ENCODE measurements at regions not wholly inside any gene's neighbourhood (a gene's known extent, or its start where the extent isn't known, plus 50 kb on each side); places are given as distances from the start of the nearest gene placed in this dataset.
"Not testable (repeated sequence)": the region's sequence is repeated elsewhere in the genome, so short reads cannot be mapped to it uniquely, and the experiment has no call there.

DNA sequence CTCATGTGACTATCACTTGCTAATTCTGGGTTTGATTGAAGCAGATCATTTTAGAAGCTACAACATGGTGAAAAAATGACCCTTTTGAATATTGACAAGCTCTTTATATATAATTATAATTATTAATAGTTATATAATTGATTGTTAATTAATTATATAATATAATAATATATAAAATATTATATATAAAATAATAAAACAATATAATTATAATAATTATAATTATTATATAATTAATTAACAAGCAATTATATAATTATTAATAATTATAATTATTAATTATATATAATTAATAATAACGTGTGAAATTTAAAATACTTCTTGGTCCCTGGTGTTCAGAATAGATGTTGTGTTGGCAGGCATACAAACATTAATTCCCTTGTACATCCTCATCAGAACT, 404.1 kb upstream of the CDH19 start:
- DNase-seq (ENCODE audit: low read depth in 3 of 3), result no peak

DNA sequence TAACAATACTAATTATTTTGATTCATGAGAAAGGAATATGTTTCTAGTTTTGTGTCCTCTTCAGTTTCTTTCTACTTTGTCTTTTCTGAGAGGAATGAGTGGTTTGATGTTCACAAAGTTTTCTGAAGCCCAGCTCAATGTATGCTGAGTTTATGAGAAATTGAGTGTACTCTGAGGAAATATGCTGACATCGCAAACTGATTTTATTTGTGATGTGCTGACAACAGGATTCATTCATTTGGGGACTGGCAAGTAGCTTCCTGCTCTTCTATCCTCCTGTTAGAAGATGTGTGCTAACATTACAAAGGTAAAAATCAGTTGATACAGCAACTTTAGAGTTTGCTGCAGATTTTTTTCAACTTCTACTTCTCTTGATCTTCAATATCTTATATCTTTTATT, 403.2 kb upstream of the CDH19 start:
- DNase-seq (ENCODE audit: low read depth in 3 of 3), result no peak

DNA sequence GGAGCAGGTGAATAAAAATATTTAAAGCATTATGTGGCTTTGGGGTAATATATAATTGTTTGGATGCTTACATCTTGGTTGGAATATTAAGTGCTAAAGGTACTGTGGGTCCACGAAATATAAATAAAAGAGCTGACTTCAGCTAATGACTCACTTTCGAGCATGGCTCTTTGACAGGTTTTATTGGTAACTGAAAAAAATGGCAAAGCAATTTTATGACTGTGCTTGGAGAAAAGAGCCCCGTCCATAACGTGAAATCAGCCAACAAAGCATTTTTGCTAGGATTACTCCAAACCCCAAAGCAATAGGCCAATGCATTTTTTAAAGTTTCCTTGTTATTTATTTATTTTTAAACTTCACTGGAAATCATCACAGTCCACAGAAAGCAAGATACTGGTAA, 397.2 kb upstream of the CDH19 start:
- DNase-seq (ENCODE audit: low read depth in 3 of 3), result no peak

DNA sequence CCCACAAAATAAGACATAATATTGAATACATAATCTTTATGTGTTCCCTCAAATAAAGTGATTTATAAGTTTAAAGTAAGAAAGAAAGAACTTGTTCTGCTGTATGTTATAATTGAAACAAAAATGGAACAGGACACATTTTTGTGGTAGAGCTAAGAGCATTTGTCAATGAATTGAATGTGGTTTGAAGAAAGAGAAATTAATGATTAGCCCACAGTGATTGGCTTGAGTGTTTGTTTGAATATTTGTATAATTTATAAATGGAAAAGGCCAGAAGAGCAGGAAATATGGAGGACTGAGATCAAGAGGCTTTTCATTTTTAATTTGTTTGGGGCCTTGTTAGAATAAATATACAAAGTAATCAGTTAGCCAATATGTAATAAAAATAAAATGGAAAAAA, 395.1 kb upstream of the CDH19 start:
- no peak for DNase-seq (ENCODE audit: low read depth in 3 of 3)

DNA sequence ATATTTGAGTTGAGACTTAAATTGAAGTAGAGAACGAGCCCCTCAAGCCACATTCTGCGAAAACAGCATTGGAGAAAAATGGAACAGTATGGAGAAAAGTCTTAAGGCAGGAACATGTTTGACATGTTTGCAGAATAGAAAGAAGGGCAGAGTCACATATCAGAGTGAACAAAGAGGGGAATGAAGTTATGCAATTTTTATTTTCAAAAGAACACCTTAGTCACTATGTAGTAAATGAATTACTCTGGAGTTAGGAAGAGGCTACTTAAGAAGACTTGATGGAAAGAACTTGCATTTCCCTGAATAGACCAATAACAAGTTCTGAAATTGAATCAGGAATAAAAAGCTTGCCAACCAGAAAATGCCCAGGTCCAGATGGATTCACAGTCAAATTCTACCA, 391.4 kb upstream of the CDH19 start:
- DNase-seq (ENCODE audit: low read depth in 3 of 3), result no peak

DNA sequence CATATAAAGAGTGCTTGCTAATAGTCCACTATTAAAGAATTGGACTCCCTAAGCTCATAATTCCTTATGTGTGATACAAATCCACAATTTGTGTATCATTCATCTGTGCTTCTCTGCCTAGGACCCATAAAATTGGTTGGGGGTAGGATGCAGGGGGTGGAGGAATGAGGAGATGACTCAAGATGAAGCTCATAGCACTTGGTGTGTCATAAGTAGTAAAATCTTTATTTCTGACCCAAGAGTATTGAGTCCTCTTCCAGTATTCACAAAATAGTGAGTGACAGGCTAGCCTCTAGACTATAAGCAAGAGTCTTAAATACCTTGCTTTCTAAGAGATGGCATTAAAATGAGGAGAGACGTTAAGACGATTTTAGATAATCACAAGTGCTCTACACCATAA, 390.9 kb upstream of the CDH19 start:
- no peak for DNase-seq (ENCODE audit: low read depth in 3 of 3)

DNA sequence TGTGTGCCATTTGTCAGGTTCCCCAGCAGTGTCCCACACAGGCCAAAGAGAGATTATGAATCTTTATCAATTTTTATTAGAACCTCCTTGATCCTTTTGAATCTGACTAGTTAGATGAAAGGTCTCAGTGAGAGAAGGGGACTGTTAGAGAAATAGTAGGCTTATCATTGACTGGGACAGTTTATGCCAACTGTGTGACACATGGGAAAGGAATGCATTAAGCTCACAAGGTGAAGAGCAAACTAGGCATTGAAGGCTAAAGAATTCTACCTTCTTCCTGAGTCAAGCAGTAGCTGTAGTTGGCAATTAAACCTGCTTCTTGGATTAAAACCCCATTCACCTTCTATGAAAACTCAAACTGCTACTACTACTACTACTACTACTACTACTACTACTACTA, 389.6 kb upstream of the CDH19 start:
- DNase-seq (ENCODE audit: low read depth in 3 of 3), result no peak

DNA sequence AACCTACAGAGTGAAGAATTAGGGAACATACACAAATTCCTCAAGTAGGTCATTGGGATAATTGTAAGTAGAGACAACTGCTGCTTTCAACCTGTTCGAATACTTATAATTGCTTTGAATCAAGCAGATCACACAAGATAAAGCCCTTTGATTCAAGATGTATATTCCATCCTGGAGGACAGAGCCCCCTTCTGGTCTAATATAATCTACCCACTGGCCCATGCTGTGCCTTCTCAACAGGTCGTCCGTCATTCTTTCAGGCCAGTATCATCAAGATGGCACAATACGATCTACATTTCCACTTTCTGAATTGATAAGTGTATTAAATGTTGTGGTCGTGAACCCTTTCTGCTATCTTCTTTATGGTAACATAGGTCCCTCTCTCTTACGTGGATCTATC, 387.0 kb upstream of the CDH19 start:
- DNase-seq (ENCODE audit: low read depth in 3 of 3), result no peak

DNA sequence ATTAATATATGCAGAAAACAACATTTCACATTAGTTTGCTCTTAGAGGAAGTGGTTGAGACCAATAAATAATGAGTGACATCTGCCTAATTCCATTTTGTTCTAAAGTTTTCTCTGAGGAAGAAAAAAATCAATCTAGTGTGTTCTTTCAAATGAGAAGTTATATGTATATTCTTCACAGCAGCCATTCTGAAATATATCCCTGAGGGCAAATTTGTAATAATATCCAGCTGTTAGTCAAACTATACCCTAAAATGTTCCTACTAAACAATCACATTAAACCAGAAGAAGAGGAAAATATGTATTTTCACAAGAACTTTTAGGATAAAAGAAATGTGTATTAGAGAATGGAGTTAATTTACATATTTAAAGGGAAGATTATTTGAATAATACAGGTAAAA, 375.1 kb upstream of the CDH19 start:
- DNase-seq (ENCODE audit: low read depth in 3 of 3), result no peak

DNA sequence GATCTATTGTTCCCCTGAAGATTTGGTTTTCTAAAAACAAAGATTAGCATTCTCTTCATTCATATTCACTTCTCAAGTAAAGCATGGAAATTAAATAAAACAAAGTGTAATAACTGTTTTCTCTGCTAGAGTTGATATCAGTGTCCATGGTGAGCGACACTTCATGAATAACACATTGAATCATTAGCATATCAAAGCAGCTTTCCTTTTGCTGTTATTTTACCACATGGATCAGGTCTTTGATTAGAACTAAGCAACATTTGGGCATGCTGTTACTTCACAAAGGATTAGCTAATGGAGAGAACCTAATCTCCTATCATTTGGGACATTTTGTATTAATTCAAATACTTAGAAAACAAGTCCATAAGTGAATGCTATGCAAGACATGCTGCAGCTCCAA, 368.8 kb upstream of the CDH19 start:
- DNase-seq (ENCODE audit: low read depth in 3 of 3), result no peak

DNA sequence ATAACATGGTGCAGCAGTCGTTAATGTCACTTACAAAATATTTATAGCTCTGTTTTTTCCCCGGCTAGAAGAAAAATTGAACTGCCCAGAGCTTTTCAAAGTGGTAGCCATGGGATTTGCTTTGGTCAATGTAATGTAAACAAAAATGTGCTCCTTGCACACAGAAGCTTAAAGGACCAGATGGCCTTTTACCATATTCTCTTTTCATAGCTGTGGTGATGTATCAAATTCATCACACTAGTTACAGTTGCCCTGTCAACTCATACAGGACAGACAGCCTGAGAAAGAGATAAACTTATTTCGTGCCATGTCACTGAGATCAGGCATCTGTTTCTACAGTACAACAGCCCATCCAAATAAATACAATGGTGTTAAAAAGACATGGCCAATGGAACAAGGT, 368.1 kb upstream of the CDH19 start:
- no peak for DNase-seq (ENCODE audit: low read depth in 3 of 3)

DNA sequence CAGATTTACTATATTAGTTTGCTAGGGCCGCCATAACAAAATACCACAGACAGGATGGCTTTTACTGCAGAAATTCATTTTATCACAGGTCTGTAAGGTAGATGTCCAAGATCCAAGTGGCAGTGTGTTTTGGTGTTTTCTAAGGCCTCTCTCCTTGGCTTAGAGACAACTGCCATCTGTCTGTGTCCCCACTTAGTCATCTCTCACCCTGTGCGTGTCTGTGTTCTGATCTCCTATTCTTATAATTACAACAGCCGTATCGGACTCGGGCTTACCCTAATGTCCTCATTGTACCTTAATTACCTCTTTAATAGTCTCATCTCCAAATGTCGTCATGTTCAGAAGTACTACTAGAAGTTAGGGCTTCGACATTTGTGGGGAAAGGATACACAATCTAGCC, 362.3 kb upstream of the CDH19 start:
- no peak for DNase-seq (ENCODE audit: low read depth in 3 of 3)

DNA sequence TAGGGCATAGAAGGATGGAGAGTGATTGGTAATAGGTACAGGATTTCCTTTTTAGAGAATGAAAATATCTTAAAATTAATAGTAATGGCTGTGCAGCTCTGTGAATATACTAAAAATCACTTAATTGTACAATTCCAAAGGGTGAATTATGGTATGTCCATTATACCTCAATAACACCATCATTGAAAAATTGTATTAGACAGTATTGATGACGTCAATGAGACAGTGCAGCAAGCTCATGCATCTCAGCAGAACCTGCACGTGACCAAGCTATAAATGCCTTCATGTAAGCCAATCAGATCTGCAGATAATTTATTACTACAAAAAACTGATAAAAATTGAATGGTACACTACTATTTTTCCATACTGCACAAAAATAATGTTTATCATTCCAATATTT, 354.4 kb upstream of the CDH19 start:
- no peak for DNase-seq (ENCODE audit: low read depth in 3 of 3)

DNA sequence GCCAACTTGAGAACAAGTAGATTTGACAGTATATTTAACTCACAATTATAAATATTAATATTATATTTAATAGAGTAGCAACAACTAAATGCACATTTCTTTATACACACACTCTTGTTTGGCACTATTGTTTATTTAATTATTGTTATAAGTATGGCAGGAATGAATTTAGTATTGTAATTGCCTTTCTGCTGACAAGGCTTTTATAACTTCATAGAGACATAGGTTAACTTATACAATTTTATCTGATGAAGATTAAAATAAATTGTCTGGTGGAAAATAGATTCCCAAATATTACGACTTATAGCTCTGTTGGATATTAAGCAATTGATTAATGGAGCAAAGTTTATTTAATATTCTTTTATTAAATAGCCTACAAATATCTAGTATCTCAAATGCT, 347.9 kb upstream of the CDH19 start:
- DNase-seq (ENCODE audit: low read depth in 3 of 3), result no peak

DNA sequence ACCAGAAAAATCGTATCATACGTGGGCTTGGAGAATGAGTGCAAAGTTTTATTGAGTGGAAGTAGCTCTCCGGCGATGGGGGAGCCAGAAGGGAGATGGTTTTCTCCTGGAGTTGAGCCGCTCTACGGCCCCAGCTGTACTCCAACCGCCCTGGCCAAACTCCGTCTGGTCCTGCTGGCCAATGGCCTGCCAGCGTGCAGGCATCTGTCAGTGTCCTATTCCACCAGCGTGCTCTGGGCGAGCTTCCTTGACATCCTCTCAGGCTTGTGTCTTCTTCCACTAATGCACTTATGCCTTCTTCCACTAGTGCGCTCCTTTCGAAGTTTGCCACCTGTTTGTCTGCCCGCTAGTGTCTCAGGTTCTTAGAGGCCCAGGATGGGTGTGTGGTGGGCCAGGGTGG, 345.5 kb upstream of the CDH19 start:
- no peak for DNase-seq (ENCODE audit: low read depth in 3 of 3)

DNA sequence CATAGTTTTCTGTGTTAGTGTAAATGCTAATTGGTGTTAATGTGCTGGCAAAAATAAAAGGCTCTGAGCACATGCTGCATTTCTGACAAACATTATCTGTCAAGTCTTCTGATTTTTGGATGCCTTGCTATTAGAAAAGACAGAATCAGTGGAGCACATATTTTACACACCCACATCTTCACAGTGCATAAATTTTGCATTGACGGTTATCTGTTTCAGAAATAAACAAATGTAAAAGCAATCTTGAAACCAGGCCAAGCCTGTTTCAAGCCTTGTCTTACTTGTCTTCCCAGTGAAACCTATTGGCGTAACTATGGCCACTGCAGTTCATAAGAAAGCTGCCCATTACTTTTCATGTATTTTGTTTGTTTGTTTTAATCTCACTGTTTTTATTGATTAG, 333.7 kb upstream of the CDH19 start:
- DNase-seq (ENCODE audit: low read depth in 3 of 3), result no peak

DNA sequence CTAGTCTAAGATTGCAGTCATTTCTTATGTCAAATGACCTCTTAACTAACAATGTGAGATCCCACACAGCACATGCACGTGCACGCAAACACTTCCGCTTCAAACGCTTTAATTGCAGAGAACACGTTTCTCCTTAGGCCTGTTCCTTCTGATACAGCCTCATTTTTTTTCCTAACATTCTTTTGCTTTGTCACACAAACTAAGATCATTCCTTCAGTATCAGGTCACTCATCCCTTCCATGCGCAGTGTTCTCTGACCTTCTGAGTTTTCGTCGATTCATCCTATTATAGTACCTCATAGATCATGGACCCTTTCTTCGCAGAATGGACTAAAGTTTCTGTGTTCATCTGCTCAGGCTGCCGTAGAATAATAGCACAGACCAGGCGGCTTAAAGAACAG, 327.1 kb upstream of the CDH19 start:
- DNase-seq (ENCODE audit: low read depth in 3 of 3), result no peak

DNA sequence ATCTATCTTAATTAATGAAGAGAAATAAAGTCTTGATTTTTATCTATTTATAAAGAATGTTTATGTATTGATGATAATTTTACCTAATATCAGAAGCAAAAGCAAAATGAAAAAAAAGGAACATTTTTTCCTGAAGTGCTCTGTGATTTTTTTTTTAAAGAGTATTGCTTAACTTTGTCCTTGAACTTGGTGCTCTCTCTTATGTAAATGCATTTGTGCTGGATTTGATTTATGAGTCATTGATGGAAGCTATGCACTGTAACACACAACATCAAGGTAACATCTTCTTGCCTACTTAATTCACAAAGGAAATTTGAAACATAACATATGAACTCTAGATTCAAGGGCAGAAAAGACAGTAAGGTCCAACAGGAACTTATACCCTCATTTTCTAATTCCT, 312.9 kb upstream of the CDH19 start:
- no peak for DNase-seq (ENCODE audit: low read depth in 3 of 3)

DNA sequence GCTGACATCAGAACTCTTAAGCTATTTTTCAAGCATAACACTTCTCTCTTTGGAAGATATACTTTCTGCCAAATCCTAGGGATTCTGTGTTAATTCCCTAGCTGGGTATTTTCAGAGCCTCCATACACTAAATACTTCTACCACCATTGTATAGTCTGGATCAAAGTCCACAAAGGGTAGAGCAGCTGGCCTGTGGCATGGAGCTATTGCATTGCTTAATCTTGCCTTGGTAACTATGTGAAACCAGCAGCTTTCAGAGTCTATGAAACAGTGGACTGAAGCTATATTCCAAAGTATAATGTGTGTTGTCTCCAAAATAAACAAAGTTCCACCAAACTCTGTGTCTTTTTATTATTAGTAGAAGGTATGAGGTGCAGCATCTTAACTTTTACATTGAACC, 296.9 kb upstream of the CDH19 start:
- no peak for DNase-seq (ENCODE audit: low read depth in 3 of 3)

DNA sequence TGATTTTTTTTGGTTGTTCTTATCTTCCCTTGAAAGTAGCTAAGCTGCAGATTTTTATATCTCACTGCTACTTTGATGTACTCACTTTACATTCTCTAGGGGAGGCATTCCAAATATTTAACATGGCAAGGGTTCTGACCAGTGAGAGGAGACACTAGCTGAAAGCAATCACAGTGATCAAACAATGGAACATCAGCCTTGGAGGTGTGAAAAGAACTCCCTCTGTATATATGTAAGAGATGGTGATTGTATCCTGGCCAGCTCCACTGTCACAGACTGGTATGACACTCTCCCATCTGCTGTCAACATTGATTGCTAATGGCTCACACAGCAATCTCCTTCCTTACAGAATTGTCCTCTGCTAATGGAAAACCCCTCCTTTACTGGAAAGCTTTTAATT, 291.7 kb upstream of the CDH19 start:
- DNase-seq (ENCODE audit: low read depth in 3 of 3), result no peak

DNA sequence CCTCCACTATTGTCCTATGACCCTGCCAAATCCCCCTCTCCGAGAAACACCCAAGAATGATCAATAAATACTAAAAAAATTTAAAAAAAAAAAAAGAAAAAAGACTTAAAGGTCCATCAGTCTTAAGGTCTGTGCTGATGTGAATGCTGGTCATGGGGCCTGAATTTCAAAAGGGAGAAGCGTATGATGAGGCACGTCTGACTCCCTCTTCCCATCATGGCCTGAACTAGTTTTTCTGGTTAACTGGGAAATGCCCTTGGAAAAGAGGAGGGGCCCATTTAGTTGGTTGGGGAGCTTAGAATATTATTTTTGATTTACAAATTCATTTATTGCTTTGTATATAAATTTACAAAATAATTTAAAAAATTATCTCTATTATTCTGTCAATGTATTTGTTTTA, 291.0 kb upstream of the CDH19 start:
- DNase-seq (ENCODE audit: low read depth in 3 of 3), result no peak

DNA sequence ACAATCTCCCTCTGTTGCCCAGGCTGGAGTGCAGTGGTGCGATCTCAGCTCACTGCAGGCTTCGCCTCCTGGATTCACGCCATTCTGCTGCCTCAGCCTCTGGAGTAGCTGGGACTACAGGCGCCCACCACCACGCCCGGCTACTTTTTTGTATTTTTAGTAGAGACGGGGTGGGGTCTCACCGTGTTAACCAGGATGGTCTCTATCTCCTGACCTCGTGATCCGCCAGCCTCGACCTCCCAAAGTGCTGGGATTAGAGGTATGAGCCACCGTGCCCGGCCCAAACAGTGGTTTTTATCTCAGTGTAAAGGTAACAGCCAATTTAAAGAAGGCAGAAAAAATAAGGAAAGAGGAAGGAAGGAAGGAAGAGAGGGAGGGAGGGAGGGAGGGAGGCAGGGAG, 288.5 kb upstream of the CDH19 start:
- DNase-seq (ENCODE audit: low read depth in 3 of 3), result not testable (repeated sequence)

DNA sequence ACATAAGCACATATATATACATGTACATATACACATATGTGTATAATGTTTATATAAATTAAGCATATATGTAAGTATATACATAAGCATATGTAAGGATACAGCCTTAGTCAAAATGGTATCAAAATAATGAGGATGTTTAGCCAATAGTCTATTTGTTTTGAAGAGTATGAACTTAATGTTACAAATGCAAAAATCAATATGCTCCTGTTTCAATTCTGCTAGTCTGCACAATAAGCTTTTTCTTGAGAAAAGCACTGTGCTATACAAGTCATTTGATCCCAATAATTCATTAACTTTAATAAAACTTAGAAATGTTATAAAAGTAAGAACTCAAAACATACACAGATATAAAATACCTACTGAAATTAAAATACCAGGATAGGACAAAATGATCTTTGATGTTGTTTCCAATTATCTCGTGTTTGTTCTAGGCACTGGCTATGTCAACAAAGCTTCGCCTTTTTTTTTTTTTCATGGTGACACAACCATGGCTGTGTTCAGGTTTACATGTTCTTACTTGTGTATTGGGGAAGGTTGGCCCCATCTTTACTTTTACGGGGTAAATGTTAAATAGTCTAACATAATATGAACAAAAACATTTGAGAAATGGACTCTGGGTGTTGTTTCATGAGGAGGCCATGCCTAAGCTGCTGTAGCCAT, 271.1 kb upstream of the CDH19 start:
- no peak for DNase-seq (ENCODE audit: low read depth in 3 of 3)

DNA sequence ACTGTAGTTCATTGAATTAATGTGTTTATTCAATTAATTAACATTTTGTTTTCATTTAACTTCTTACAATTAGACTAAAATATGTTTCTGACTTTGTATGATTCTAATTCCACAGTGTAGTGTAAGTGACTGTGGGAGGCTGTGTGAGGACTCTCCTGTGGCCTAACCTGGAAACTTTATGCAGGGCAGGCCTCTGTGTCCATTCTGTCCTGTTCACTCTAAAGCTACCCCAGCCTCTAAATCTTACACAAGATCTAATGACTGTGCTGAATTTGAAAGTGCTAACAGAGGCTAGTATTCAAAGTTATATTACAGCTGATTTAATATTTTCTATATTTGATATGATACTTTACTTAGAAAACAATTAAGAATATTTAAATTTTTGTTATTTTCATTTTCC, 270.5 kb upstream of the CDH19 start:
- DNase-seq (ENCODE audit: low read depth in 3 of 3), result no peak

DNA sequence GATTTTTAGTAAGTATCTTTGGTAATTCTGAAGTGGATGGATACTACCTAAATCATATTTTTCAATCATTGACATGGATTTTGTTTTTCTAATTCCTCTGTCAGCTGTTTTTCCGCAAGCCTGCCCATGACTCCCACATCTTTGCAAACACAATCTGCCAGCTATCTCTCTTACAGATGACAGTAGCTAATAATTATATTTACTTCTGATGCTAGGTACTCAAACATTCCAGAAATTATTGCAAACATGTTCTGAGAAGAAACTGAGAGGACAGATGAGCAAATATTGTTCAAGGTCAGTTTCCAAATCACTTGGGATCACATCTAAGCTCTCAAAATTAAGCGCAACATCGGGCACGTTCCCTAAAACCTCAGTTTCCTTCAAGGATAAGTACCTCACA, 270.0 kb upstream of the CDH19 start:
- DNase-seq (ENCODE audit: low read depth in 3 of 3), result no peak

Data from stimulated activated CD4-positive, alpha-beta T cell treated with anti-CD3 and anti-CD28 coated beads, TNF-alpha, amount 100 ng/mL, for 48 hours (primary cell).